B cell (primary cell): ENCODE measurements at regions not wholly inside any gene's neighbourhood (a gene's known extent, or its start where the extent isn't known, plus 50 kb on each side); places are given as distances from the start of the nearest gene placed in this dataset.

ENCODE experiments used
- ATAC-seq: fragments of 200-7000 bp; cut with Tn5 transposase; one replicate; pipeline ENCODE4 v1.10.0; 2021; ENCODE audit warnings: low read depth, mild to moderate bottlenecking, moderate number of reproducible peaks, moderate library complexity
- CTCF ChIA-PET: fragments of 350-600 bp; sonication (Branson Sonifier 250); formaldehyde crosslinking; loops from one replicate; lab custom pipeline; 2021; ENCODE audit warnings: antibody characterized with exemption, inconsistent platforms; lab: Charles Lee
- POLR2A ChIA-PET: fragments of 350-600 bp; sonication (Branson Sonifier 250); formaldehyde crosslinking; loops from one replicate; lab custom pipeline; 2021; ENCODE audit warnings: antibody characterized with exemption; lab: Charles Lee
- DNase-seq: peaks from one replicate; pipeline ENCODE4 v3.0.0; 2013
- H2AFZ ChIP-seq: 2 replicates; pipeline ENCODE4 v1.6.1; 2012; ENCODE audit warnings: mild to moderate bottlenecking, low read depth, low read length; ENCODE audit not compliant: insufficient read depth, poor library complexity, severe bottlenecking
- H3K27ac ChIP-seq, 2 donors: 1 replicate in 1 of 2; 2 replicates in 1 of 2; pipeline ENCODE4 v1.5.1; 2012 to 2013; ENCODE audit warnings: low read length in 2 of 2, mild to moderate bottlenecking in 2 of 2, moderate library complexity in 1 of 2
- H3K27me3 ChIP-seq, 4 experiments: fragments of 200-600 bp in 1 of 4; sonication (generic) in 1 of 4; replicated peaks in 1 of 4; 1 replicate in 2 of 4; 2 replicates in 2 of 4; pipeline versions ENCODE4 v1.6.1 to v1.7.0; 2013 to 2016; ENCODE audit warnings: low read length in 3 of 4, mild to moderate bottlenecking in 2 of 4, mixed read lengths in 1 of 4, moderate library complexity in 1 of 4; ENCODE audit not compliant: insufficient read depth in 4 of 4, control insufficient read depth in 3 of 4; ENCODE audit errors: control extremely low read depth in 1 of 4
- H3K36me3 ChIP-seq, 2 experiments: replicated peaks in 1 of 2; 1 replicate in 1 of 2; 2 replicates in 1 of 2; pipeline versions ENCODE4 v1.6.1 to v1.7.1; 2013; ENCODE audit warnings: low read length in 1 of 2; ENCODE audit not compliant: insufficient read depth in 2 of 2, control insufficient read depth in 1 of 2; ENCODE audit errors: control extremely low read depth in 1 of 2, extremely low read depth in 1 of 2
- H3K4me1 ChIP-seq, 2 donors: fragments of 200-600 bp in 1 of 2; sonication (generic) in 1 of 2; 1 replicate in 1 of 2; 2 replicates in 1 of 2; pipeline versions ENCODE4 v1.5.1 to v1.6.1; 2013 to 2017; ENCODE audit warnings: low read length in 2 of 2; ENCODE audit not compliant: control insufficient read depth in 2 of 2, insufficient read depth in 2 of 2
- H3K4me2 ChIP-seq: replicated peaks from 2 replicates; pipeline ENCODE3; 2012; ENCODE audit warnings: mild to moderate bottlenecking, low read depth, low read length; ENCODE audit not compliant: poor library complexity, severe bottlenecking
- H3K4me3 ChIP-seq, 5 experiments: fragments of 200-600 bp in 1 of 5; sonication (generic) in 1 of 5; 1 replicate in 3 of 5; 2 replicates in 2 of 5; pipeline versions ENCODE4 v1.5.1 to v1.7.0; 2011 to 2016; ENCODE audit warnings: low read length in 4 of 5, mild to moderate bottlenecking in 4 of 5, low read depth in 2 of 5, control low read depth in 1 of 5, moderate library complexity in 1 of 5; ENCODE audit not compliant: insufficient read depth in 1 of 5; ENCODE audit errors: control extremely low read depth in 1 of 5, extremely low read depth in 1 of 5
- H3K79me2 ChIP-seq: fragments of 200-600 bp; sonication (generic); one replicate; pipeline ENCODE4 v1.6.0; 2016; ENCODE audit warnings: low read length; ENCODE audit not compliant: control insufficient read depth, insufficient read depth
- H3K9ac ChIP-seq: fragments of 200-600 bp; sonication (generic); 2 replicates; pipeline ENCODE4 v1.6.1; 2017; ENCODE audit warnings: mild to moderate bottlenecking, low read length, moderate library complexity
- H3K9me3 ChIP-seq, 3 donors: one replicate each; pipeline versions ENCODE4 v1.6.1 to v1.7.1; 2013; ENCODE audit warnings: low read length in 2 of 3; ENCODE audit not compliant: control insufficient read depth in 2 of 3, insufficient read depth in 1 of 3; ENCODE audit errors: control extremely low read depth in 1 of 3
- H4K20me1 ChIP-seq: 2 replicates; pipeline ENCODE4 v1.6.0; 2012; ENCODE audit warnings: mild to moderate bottlenecking, low read length; ENCODE audit not compliant: insufficient read depth, control insufficient read depth, poor library complexity, severe bottlenecking
- H3K27ac Mint-ChIP-seq: one replicate; pipeline ENCODE4 v1.8.0; 2021; ENCODE audit warnings: mixed read lengths
- H3K27me3 Mint-ChIP-seq: one replicate; pipeline ENCODE4 v1.8.0; 2021; ENCODE audit warnings: mixed read lengths
- H3K4me1 Mint-ChIP-seq: one replicate; pipeline ENCODE4 v1.8.0; 2021; ENCODE audit warnings: mixed read lengths
- H3K4me3 Mint-ChIP-seq: one replicate; pipeline ENCODE4 v1.8.0; 2021; ENCODE audit warnings: mixed read lengths
- H3K9me3 Mint-ChIP-seq: one replicate; pipeline ENCODE4 v1.8.0; 2022; ENCODE audit warnings: mixed read lengths; ENCODE audit not compliant: insufficient read depth
- EZH2 ChIP-seq: IDR thresholded peaks from 2 replicates; pipeline ENCODE4 v1.6.1; 2012; ENCODE audit warnings: borderline replicate concordance, low read depth, mild to moderate bottlenecking, moderate library complexity, low read length; ENCODE audit not compliant: insufficient read depth, poor library complexity, severe bottlenecking
- WGBS: methylation state at CpG from one replicate; pipeline ENCODE4 v1.1.5; 2013; ENCODE audit warnings: missing lambda C conversion rate; ENCODE audit not compliant: insufficient coverage; 5-methylcytosine and 5-hydroxymethylcytosine counted together
- intact Hi-C: fragments of 100-400 bp; cut with micrococcal nuclease; formaldehyde crosslinking; loops from one replicate; pipeline ENCODE4 v1.10.0; 2022
- TF ChIP-seq, protein P1 (sequence below): fragments of 200-600 bp; IDR thresholded peaks from one replicate; pipeline ENCODE4 v1.8.0; 2022; ENCODE audit warnings: antibody characterized with exemption, mild to moderate bottlenecking

DNA sequence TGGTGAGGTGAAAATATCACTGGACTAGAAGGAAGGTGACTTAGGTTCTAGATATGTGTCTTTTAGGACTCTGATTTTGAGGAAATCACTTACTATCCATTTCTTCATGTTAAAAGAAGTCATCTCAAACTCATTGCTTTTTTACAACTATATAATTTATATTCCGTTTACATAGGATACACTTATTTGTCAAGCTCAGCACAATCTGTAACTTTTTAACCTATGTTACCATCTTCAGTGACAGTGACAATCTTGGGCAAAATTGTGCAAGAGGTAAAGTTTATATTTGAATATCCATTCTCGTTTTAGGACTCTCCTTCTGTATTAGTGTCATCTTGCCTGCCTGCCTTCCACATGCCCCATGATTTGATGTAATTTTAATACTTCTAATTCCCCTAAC is 74.0 kb upstream of the FAM83B start:
- Histone ChIP-seq H3K36me3 (no peaks in the 10 kb centered on the region), H3K27ac (no peak overlapping the region), H3K9me3 (peaks cover 0 to 4% (median 0%) of the 10 kb centered on the region in 3 donors), H2AFZ (no peak overlapping the region), H3K4me1 (no peaks in the 10 kb centered on the region), H3K9ac (no peak overlapping the region), H3K79me2 (no peaks in the 10 kb centered on the region), H3K4me3 (no peak overlapping the region), H3K27me3 (no peaks in the 10 kb centered on the region), H3K4me2 (no peak overlapping the region), H4K20me1 (no peaks in the 10 kb centered on the region)
- no peak for TF ChIP-seq EZH2
- TF ChIP-seq, protein P1, sequence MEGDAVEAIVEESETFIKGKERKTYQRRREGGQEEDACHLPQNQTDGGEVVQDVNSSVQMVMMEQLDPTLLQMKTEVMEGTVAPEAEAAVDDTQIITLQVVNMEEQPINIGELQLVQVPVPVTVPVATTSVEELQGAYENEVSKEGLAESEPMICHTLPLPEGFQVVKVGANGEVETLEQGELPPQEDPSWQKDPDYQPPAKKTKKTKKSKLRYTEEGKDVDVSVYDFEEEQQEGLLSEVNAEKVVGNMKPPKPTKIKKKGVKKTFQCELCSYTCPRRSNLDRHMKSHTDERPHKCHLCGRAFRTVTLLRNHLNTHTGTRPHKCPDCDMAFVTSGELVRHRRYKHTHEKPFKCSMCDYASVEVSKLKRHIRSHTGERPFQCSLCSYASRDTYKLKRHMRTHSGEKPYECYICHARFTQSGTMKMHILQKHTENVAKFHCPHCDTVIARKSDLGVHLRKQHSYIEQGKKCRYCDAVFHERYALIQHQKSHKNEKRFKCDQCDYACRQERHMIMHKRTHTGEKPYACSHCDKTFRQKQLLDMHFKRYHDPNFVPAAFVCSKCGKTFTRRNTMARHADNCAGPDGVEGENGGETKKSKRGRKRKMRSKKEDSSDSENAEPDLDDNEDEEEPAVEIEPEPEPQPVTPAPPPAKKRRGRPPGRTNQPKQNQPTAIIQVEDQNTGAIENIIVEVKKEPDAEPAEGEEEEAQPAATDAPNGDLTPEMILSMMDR = no peak
- POLR2A ChIA-PET = no interaction called here
- CTCF ChIA-PET = no interaction called here
- H3K4me1 Mint-ChIP-seq = no peaks in the 10 kb centered on the region
- no peaks in the 10 kb centered on the region for H3K27me3 Mint-ChIP-seq
- no peak overlapping the region for H3K4me3 Mint-ChIP-seq
- no peak for ATAC-seq
- H3K9me3 Mint-ChIP-seq = peaks cover 5% of the 10 kb centered on the region
- no peak overlapping the region for H3K27ac Mint-ChIP-seq
- DNase-seq = no peak
- intact Hi-C loops = no loop called here
- WGBS = no CpG with 5 or more reads among the region's 2 CpGs

DNA sequence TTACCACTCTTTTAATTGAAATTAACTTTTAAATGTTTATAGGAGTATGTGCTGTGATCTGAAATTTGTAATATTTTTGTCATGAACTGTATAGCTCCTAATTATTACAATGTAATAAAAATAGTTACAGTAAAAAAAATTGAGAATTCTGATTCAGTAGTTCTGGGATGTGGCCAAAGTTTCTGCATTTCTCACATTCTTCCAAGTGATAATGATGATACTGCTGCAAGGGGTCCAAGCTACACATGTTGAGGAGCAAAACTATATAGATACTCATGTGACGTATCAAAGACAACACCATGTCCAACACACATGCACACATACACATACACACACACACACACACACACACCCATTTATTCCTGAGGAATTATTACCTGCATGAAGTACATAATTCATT is 71.0 kb upstream of the FAM83B start:
- H3K36me3 ChIP-seq = no peaks in the 10 kb centered on the region
- Mint-ChIP-seq H3K27me3 (no peaks in the 10 kb centered on the region), H3K9me3 (peaks cover 2% of the 10 kb centered on the region), H3K27ac (no peak overlapping the region), H3K4me1 (no peaks in the 10 kb centered on the region), H3K4me3 (no peak overlapping the region)
- ChIA-PET CTCF (no interaction called here), POLR2A (no interaction called here)
- H4K20me1 ChIP-seq = no peaks in the 10 kb centered on the region
- H2AFZ ChIP-seq = no peak overlapping the region
- intact Hi-C loops = no loop called here
- ATAC-seq (no peak), DNase-seq (no peak)
- H3K79me2 ChIP-seq = no peaks in the 10 kb centered on the region
- H3K9ac ChIP-seq = no peak overlapping the region
- H3K27me3 ChIP-seq = no peaks in the 10 kb centered on the region
- H3K4me1 ChIP-seq = no peaks in the 10 kb centered on the region
- H3K4me3 ChIP-seq = no peak overlapping the region
- peaks cover 0 to 5% (median 0%) of the 10 kb centered on the region in 3 donors for H3K9me3 ChIP-seq
- WGBS = 83% methylated on average over 1 of the region's 1 CpG
- TF ChIP-seq EZH2 = no peak
- TF ChIP-seq, protein P1 = no peak
- no peak overlapping the region for H3K27ac ChIP-seq
- H3K4me2 ChIP-seq = no peak overlapping the region
